ENCODE measurements at regions not wholly inside any gene's neighbourhood (a gene's known extent, or its start where the extent isn't known, plus 50 kb on each side); places are given as distances from the start of the nearest gene placed in this dataset.

- no peak for TF ChIP-seq CTCF (IDR thresholded peaks at IDR 0.05)
- TF ChIP-seq POLR2AphosphoS5 (IDR thresholded peaks at IDR 0.05), result no peak
Observed at GRCh38 chr7:111658546-111658945, 96.3 kb upstream of the IMMP2L start.
